ENCODE measurements at regions not wholly inside any gene's neighbourhood (a gene's known extent, or its start where the extent isn't known, plus 50 kb on each side); places are given as distances from the start of the nearest gene placed in this dataset.

DNA sequence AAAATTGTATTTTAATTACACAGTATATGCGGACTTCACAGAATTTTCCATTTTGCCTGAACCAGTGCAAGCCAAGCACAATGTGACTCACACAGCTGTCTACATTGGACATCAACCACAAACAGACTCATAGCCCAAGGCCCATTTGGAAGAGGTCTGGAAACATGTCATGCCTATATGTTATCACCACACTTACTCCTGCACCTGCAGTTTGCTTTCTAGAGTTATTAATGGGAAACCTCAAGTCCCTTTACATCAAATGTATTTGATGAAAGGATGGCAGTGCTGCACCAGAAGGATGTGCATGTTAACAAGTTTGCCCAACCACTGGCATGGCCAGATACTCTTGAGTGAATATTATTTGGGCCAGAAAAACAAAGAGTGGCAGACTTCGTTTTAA lies 548.9 kb upstream of the CDH2 start:
- no peak for DNase-seq
- CTCF ChIA-PET (ENCODE audit: partially characterized antibody), result no interaction called here
- H3K4me1 ChIP-seq (ENCODE audit: insufficient read depth, low read length), result no peaks in the 10 kb centered on the region
- POLR2A ChIA-PET (ENCODE audit: partially characterized antibody), result no interaction called here
- peaks cover 2 to 23% (median 13%) of the 10 kb centered on the region in 8 donors for H3K9me3 Mint-ChIP-seq
- no peaks in the 10 kb centered on the region for H3K36me3 ChIP-seq (ENCODE audit: insufficient read depth, low read length)
- H3K27ac Mint-ChIP-seq, result no peak overlapping the region
- H3K27me3 Mint-ChIP-seq, result no peaks in the 10 kb centered on the region
- H3K4me1 Mint-ChIP-seq, result no peaks in the 10 kb centered on the region
- intact Hi-C loops (cut with micrococcal nuclease), result no loop called here
- H3K27me3 ChIP-seq (ENCODE audit: insufficient read depth, low read length), result no peaks in the 10 kb centered on the region
- peaks cover 0 to 4% of the 10 kb centered on the region in 2 donors for H3K9me3 ChIP-seq (ENCODE audit: control insufficient read depth in 1 of 2, low read length in 2 of 2)
- no peak overlapping the region for H3K4me3 Mint-ChIP-seq
- no peak overlapping the region for H3K4me3 ChIP-seq (ENCODE audit: low read length in 2 of 2)
- H3K27ac ChIP-seq (ENCODE audit: low read depth, low read length), result no peak overlapping the region
- H3K36me3 Mint-ChIP-seq, result no peaks in the 10 kb centered on the region

DNA sequence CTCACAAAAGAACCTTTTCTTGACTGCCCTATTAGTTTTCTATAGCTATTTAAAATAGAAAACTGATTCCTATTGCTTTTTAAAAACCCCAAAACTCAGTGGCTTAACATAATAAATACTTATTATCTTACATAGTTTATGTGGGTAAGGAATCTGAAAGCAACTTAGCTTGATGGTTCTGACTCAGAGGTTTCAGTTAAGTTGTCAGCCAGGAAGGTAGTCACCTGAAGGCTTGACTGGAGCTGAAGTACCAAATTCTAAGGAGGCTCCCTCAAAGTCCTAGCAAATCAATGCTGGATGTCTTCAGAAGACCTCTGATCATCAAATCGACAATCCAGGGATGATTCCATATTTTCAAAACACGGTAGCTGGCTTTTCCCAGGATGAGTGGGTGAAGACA lies 546.6 kb upstream of the CDH2 start:
- no peaks in the 10 kb centered on the region for H3K4me1 Mint-ChIP-seq
- no peaks in the 10 kb centered on the region for H3K27me3 ChIP-seq (ENCODE audit: insufficient read depth, low read length)
- no peaks in the 10 kb centered on the region for H3K36me3 ChIP-seq (ENCODE audit: insufficient read depth, low read length)
- no peak overlapping the region for H3K27ac ChIP-seq (ENCODE audit: low read depth, low read length)
- intact Hi-C loops (cut with micrococcal nuclease), result no loop called here
- DNase-seq, result no peak
- H3K4me3 Mint-ChIP-seq, result no peak overlapping the region
- no peaks in the 10 kb centered on the region for H3K4me1 ChIP-seq (ENCODE audit: insufficient read depth, low read length)
- no peak overlapping the region for H3K27ac Mint-ChIP-seq
- peaks cover 0 to 4% of the 10 kb centered on the region in 2 donors for H3K9me3 ChIP-seq (ENCODE audit: control insufficient read depth in 1 of 2, low read length in 2 of 2)
- H3K4me3 ChIP-seq (ENCODE audit: low read length in 2 of 2), result no peak overlapping the region
- CTCF ChIA-PET (ENCODE audit: partially characterized antibody), result no interaction called here
- no peaks in the 10 kb centered on the region for H3K27me3 Mint-ChIP-seq
- H3K9me3 Mint-ChIP-seq, result peaks cover 2 to 33% (median 8%) of the 10 kb centered on the region in 8 donors
- H3K36me3 Mint-ChIP-seq, result no peaks in the 10 kb centered on the region
- POLR2A ChIA-PET (ENCODE audit: partially characterized antibody), result no interaction called here

DNA sequence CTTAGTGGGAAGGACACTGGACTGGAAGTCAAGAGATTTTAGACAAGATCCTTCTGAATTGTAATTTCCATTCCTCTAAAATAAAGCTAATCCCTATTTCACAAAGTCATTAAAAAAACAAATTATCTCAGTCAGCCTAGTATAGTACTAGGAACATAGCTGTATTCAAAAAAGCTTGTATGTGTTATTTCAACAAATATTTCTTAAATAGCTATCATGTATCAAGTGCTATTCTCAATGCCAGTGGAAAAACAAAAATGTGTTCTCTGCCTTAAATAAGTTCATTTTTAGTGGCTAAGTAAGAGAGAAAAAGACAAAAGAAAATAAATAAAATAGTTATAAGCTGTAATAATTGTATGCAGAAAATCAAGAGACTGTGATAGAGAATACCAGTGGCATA lies 541.8 kb upstream of the CDH2 start:
- Mint-ChIP-seq H3K4me3 (no peak overlapping the region), H3K9me3 (peaks cover 6 to 39% (median 13%) of the 10 kb centered on the region in 8 donors), H3K36me3 (no peaks in the 10 kb centered on the region), H3K27me3 (no peaks in the 10 kb centered on the region), H3K4me1 (no peaks in the 10 kb centered on the region), H3K27ac (no peak overlapping the region)
- Histone ChIP-seq H3K36me3 (ENCODE audit: insufficient read depth, low read length) (no peaks in the 10 kb centered on the region), H3K27me3 (ENCODE audit: insufficient read depth, low read length) (no peaks in the 10 kb centered on the region), H3K9me3 (ENCODE audit: control insufficient read depth in 1 of 2, low read length in 2 of 2) (no peaks in the 10 kb centered on the region), H3K4me1 (ENCODE audit: insufficient read depth, low read length) (no peaks in the 10 kb centered on the region), H3K27ac (ENCODE audit: low read depth, low read length) (no peak overlapping the region), H3K4me3 (ENCODE audit: low read length in 2 of 2) (no peak overlapping the region)
- intact Hi-C loops (cut with micrococcal nuclease), result no loop called here
- POLR2A ChIA-PET (ENCODE audit: partially characterized antibody), result no interaction called here
- DNase-seq, result no peak
- CTCF ChIA-PET (ENCODE audit: partially characterized antibody), result no interaction called here

DNA sequence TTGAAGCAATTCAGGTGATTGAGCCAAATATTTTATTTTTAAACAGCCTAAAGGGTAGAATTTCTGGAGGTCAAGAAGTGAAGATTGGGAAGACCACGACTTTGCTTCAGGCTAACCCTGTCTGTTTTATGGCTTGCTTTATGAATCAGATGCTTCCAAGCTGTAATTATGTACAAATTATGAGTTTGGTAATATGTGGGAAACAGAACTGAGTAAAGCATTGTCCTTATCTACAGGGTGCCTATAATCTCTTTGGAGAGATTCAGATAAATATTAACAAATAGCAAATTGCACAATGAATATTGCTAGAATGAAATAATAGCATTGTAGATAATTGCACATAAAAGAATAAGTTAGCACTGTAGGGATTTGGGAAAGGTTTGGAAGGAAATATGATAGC lies 539.4 kb upstream of the CDH2 start:
- peaks cover 8 to 38% (median 15%) of the 10 kb centered on the region in 8 donors for H3K9me3 Mint-ChIP-seq
- Histone ChIP-seq H3K9me3 (ENCODE audit: control insufficient read depth in 1 of 2, low read length in 2 of 2) (no peaks in the 10 kb centered on the region), H3K27me3 (ENCODE audit: insufficient read depth, low read length) (no peaks in the 10 kb centered on the region), H3K36me3 (ENCODE audit: insufficient read depth, low read length) (no peaks in the 10 kb centered on the region), H3K4me1 (ENCODE audit: insufficient read depth, low read length) (no peaks in the 10 kb centered on the region), H3K4me3 (ENCODE audit: low read length in 2 of 2) (no peak overlapping the region), H3K27ac (ENCODE audit: low read depth, low read length) (no peak overlapping the region)
- ChIA-PET POLR2A (ENCODE audit: partially characterized antibody) (no interaction called here), CTCF (ENCODE audit: partially characterized antibody) (no interaction called here)
- intact Hi-C loops (cut with micrococcal nuclease), result no loop called here
- no peaks in the 10 kb centered on the region for H3K4me1 Mint-ChIP-seq
- no peaks in the 10 kb centered on the region for H3K36me3 Mint-ChIP-seq
- no peak overlapping the region for H3K27ac Mint-ChIP-seq
- H3K27me3 Mint-ChIP-seq, result no peaks in the 10 kb centered on the region
- peak overlapping the region in 1 of 8 donors; percentile 2 for H3K4me3 Mint-ChIP-seq
- DNase-seq, result no peak

DNA sequence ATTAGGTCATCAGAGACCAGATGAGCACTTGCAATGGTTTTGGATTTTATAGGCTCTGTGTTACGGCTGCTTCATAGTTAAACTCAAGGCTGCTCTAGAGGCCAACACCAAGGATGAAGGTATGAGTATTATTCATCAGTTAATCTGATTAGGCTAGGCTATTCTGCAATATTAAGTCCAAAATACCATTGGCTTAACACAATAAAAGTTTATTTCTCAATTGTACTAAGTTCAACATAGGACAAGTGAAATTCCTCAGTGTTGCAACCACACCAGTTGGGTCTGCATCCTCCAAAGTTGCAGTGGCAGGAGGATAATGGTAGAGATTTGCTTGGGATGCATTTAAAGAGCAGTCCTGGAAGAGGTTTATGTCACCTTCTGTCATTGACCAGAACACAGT lies 538.3 kb upstream of the CDH2 start:
- no peak for DNase-seq
- ChIA-PET CTCF (ENCODE audit: partially characterized antibody) (no interaction called here), POLR2A (ENCODE audit: partially characterized antibody) (no interaction called here)
- Histone ChIP-seq H3K9me3 (ENCODE audit: control insufficient read depth in 1 of 2, low read length in 2 of 2) (no peaks in the 10 kb centered on the region), H3K27ac (ENCODE audit: low read depth, low read length) (no peak overlapping the region), H3K36me3 (ENCODE audit: insufficient read depth, low read length) (no peaks in the 10 kb centered on the region), H3K4me1 (ENCODE audit: insufficient read depth, low read length) (no peaks in the 10 kb centered on the region), H3K4me3 (ENCODE audit: low read length in 2 of 2) (no peak overlapping the region), H3K27me3 (ENCODE audit: insufficient read depth, low read length) (no peaks in the 10 kb centered on the region)
- Mint-ChIP-seq H3K27me3 (no peaks in the 10 kb centered on the region), H3K27ac (no peak overlapping the region), H3K4me3 (no peak overlapping the region), H3K4me1 (no peaks in the 10 kb centered on the region), H3K9me3 (peaks cover 5 to 37% (median 15%) of the 10 kb centered on the region in 8 donors), H3K36me3 (no peaks in the 10 kb centered on the region)
- intact Hi-C loops (cut with micrococcal nuclease), result no loop called here

DNA sequence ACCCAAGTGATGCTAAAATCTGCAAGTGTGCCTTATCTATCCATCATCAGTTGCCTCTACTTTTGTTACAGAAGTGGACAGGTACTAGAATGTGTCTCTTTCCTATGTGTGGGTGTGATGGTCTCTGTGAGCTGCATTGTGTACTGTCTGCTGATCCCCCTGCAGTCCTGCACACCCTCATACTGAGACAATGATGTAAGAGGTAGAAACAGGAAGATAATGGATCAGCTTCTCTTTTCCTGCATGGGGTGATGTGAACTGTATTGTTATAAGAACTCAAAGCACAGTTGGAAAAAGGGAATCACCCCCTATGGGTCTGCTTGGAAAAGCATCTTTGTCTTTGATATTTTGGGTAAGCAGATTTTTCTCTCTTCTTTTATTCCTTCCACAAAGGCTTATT lies 537.6 kb upstream of the CDH2 start:
- no peaks in the 10 kb centered on the region for H3K27me3 ChIP-seq (ENCODE audit: insufficient read depth, low read length)
- H3K9me3 ChIP-seq (ENCODE audit: control insufficient read depth in 1 of 2, low read length in 2 of 2), result no peaks in the 10 kb centered on the region
- no peak overlapping the region for H3K4me3 ChIP-seq (ENCODE audit: low read length in 2 of 2)
- H3K9me3 Mint-ChIP-seq, result peaks cover 5 to 32% (median 16%) of the 10 kb centered on the region in 8 donors
- no peak overlapping the region for H3K27ac ChIP-seq (ENCODE audit: low read depth, low read length)
- no peaks in the 10 kb centered on the region for H3K36me3 Mint-ChIP-seq
- POLR2A ChIA-PET (ENCODE audit: partially characterized antibody), result no interaction called here
- H3K27me3 Mint-ChIP-seq, result no peaks in the 10 kb centered on the region
- H3K4me3 Mint-ChIP-seq, result no peak overlapping the region
- H3K36me3 ChIP-seq (ENCODE audit: insufficient read depth, low read length), result no peaks in the 10 kb centered on the region
- no peaks in the 10 kb centered on the region for H3K4me1 ChIP-seq (ENCODE audit: insufficient read depth, low read length)
- H3K4me1 Mint-ChIP-seq, result no peaks in the 10 kb centered on the region
- intact Hi-C loops (cut with micrococcal nuclease), result no loop called here
- no peak overlapping the region for H3K27ac Mint-ChIP-seq
- DNase-seq, result no peak
- CTCF ChIA-PET (ENCODE audit: partially characterized antibody), result no interaction called here

DNA sequence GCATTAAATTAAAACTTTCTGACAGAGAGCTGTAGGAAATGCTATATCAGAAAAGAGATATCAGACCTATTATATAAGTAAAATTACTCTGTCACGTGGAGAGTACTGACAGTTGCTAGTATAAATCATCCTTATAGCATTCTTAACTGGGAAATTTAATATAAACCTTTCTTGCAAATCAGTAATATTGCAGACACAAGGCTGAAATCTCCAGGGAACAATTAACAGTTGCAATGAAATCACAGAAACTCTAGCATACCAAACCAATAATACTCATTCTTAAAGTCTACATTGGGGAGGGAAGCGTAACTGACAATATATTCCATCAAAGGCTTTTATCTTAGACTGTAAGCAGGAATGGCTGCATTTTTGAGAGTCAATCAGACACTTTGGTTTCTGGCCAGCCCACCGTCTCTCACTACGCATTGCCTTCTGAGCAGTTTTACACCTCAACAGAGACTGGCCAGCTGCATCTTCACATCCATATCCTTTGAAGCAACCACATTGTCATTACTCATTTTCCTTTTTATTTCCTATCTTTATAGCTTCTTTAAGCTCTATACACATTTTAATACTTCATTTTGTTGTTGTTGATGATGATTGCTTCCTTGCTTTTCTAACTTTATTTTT lies 536.0 kb upstream of the CDH2 start:
- H3K4me3 ChIP-seq (ENCODE audit: low read length in 2 of 2), result no peak overlapping the region
- H3K36me3 ChIP-seq (ENCODE audit: insufficient read depth, low read length), result no peaks in the 10 kb centered on the region
- intact Hi-C loops (cut with micrococcal nuclease), result no loop called here
- Mint-ChIP-seq H3K36me3 (no peaks in the 10 kb centered on the region), H3K27me3 (no peaks in the 10 kb centered on the region), H3K9me3 (peaks cover 5 to 25% (median 16%) of the 10 kb centered on the region in 8 donors), H3K27ac (no peak overlapping the region), H3K4me1 (no peaks in the 10 kb centered on the region), H3K4me3 (no peak overlapping the region)
- CTCF ChIA-PET (ENCODE audit: partially characterized antibody), result no interaction called here
- no peaks in the 10 kb centered on the region for H3K4me1 ChIP-seq (ENCODE audit: insufficient read depth, low read length)
- POLR2A ChIA-PET (ENCODE audit: partially characterized antibody), result no interaction called here
- H3K9me3 ChIP-seq (ENCODE audit: control insufficient read depth in 1 of 2, low read length in 2 of 2), result no peaks in the 10 kb centered on the region
- DNase-seq, result no peak
- H3K27ac ChIP-seq (ENCODE audit: low read depth, low read length), result no peak overlapping the region
- no peaks in the 10 kb centered on the region for H3K27me3 ChIP-seq (ENCODE audit: insufficient read depth, low read length)

DNA sequence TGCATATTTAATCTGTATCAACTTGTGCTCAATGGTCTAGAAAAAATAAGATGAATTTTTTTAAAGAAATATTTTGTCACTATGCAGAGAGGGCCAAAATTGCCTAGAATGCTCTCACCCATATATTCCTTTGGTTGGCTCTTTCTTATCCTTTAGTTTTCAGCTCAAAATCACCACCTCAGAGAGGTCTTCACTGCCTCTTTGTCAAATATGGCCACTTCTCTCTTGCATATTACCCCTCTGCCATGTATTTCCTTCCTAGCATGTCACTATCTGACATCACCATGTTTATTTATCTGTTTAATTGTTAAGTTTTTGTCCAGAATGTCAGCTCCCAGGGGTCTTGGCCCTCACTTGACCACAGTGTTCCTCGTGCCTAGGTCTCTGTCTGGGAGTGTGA lies 535.2 kb upstream of the CDH2 start:
- ChIA-PET POLR2A (ENCODE audit: partially characterized antibody) (no interaction called here), CTCF (ENCODE audit: partially characterized antibody) (no interaction called here)
- Histone ChIP-seq H3K36me3 (ENCODE audit: insufficient read depth, low read length) (no peaks in the 10 kb centered on the region), H3K4me3 (ENCODE audit: low read length in 2 of 2) (no peak overlapping the region), H3K27me3 (ENCODE audit: insufficient read depth, low read length) (no peaks in the 10 kb centered on the region), H3K9me3 (ENCODE audit: control insufficient read depth in 1 of 2, low read length in 2 of 2) (no peaks in the 10 kb centered on the region), H3K27ac (ENCODE audit: low read depth, low read length) (no peak overlapping the region), H3K4me1 (ENCODE audit: insufficient read depth, low read length) (no peaks in the 10 kb centered on the region)
- DNase-seq, result no peak
- peaks cover 2 to 18% (median 12%) of the 10 kb centered on the region in 8 donors for H3K9me3 Mint-ChIP-seq
- no peak overlapping the region for H3K4me3 Mint-ChIP-seq
- H3K4me1 Mint-ChIP-seq, result no peaks in the 10 kb centered on the region
- intact Hi-C loops (cut with micrococcal nuclease), result no loop called here
- no peaks in the 10 kb centered on the region for H3K36me3 Mint-ChIP-seq
- H3K27ac Mint-ChIP-seq, result no peak overlapping the region
- H3K27me3 Mint-ChIP-seq, result no peaks in the 10 kb centered on the region

Data from CD4-positive, alpha-beta memory T cell (primary cell).